GM19468 (cell line): ENCODE measurements at regions not wholly inside any gene's neighbourhood (a gene's known extent, or its start where the extent isn't known, plus 50 kb on each side); places are given as distances from the start of the nearest gene placed in this dataset.

ENCODE experiments used
- ATAC-seq: cut with Tn5 transposase; IDR thresholded peaks from one replicate; pipeline ENCODE4 v1.9.1; 2021; ENCODE audit warnings: mild to moderate bottlenecking, moderate library complexity, moderate number of reproducible peaks; ENCODE audit not compliant: unreplicated experiment; ENCODE audit errors: extremely low read depth

DNA sequence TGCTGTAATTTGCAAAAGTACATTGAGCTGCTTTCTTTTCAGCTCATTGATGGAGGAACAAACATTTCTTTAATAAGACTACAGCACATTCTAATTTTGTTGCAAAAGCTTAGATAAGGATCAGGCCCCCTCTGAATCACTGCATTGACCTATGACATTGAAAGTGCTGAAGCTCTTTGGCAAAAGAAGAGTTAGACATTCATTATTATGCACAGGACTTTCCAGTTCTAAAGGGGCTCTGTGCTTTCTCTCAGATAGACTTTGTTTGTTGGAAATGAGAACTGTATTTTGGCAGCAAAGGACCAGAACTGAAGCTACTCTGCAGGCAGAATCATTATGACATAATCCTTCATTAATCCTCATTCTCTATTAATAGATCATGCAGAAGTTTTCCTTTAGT lies 252.9 kb upstream of the SOX2 start:
- no peak for ATAC-seq

DNA sequence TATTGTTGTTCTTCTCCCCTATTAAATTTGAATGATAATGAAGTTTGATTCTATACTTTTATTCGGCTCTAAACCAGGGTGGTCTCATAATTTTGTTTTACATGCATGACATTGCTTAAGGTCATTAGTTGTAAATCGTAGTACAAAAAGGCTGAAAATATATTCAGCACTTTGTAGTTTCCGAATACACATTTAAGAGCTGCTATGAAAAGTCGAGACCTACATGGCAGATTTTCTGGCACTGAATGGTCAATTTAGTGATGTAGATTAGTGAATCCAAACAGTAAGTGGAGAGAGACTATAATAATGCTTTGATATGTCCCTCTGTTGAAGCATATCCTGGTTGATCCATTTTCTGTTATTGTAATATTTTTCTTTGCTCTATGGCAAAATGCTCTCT lies 254.0 kb upstream of the SOX2 start:
- no peak for ATAC-seq

GRCh38 chr3:181457190-181457589 lies 254.5 kb upstream of the SOX2 start:
- no peak for ATAC-seq

- no peak for ATAC-seq
Measured at GRCh38 chr3:181455276-181455675, 256.4 kb upstream of the SOX2 start.

DNA sequence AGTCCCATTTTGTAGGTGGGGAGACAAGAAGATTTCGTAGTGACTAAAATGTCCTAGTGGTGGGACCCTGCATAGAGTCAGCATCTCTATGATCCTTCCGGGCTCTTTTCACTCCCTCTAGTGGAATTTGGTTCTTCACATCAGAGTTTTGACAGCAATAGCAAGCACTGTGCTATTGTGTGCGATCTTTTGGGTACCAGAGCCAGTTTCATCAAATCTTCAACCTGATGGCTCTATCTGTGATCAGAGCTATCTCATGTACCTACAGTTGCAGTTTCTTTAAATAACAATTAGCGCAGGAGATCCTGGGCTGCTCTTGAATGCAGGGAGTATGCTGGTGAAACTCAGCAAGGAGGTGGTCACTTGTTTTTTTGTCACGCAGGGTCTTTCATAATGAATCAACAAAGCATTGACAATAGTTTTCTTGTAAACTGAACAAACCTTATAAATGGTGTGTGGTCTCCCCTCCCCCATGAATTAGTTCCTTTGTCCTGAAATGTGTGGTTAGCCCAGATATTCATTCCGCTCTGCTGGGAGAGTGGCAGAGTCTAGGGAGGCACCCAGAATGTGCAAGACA lies 257.2 kb upstream of the SOX2 start:
- ATAC-seq = no peak

GRCh38 chr3:181446741-181447140 lies 265.0 kb upstream of the SOX2 start:
- no peak for ATAC-seq

- no peak for ATAC-seq
Measured at GRCh38 chr3:181442066-181442465, 269.7 kb upstream of the SOX2 start.

DNA sequence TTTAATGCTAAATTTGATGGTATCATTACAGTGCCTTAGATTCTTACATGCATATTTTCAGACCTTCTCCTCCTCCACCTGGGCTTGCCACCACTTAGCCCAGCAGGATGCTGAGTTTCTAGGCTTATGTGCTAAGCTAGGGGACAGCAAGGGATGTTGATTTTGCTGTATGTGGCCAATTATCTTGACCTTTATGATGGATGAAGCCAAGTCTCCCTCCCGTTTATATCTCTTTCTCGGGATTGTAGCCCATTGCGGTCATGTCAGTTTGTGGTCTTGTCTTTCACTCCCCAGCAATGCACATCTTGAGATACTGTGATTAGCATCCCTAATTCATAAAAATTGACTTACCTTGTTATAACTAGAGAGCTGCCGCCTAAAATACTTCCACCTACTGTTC lies 278.7 kb upstream of the SOX2 start:
- ATAC-seq = no peak

DNA sequence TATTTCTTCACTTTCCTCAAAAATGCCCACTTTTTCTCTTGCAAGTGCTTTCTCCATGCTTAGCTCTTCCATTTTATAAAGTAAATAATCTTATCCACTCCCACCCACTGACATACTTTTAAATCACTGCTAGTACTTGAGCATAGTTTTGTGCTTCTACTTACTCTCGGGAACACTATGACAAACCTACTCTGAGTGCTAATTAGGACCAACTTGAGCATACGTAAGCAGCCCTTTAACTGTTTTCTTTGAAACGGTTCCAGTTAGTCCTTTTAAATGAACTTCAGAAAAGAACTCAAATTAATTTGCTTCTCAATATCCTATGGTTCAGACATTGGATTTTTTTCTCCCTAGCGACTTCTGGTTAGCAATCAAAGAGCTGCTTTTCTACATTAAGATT lies 280.0 kb upstream of the SOX2 start:
- ATAC-seq = no peak

DNA sequence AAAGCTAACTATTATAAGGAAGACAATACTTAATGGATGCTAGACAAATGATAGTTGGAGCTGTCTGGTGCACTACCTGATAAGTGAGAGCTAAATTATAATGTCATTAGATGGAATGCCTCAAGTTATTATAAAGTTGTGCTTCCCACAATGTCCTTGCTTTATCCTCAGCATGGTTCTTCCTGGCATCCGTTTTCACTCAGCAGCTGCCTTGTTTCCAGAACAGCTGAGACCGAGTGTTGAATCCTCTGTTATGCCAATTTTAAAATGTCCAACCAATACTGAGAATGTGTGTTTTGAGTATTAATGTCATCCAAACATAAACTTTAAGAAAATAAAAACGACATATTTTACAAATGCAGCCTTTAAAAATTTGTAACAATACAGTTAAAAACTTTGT lies 286.7 kb upstream of the SOX2 start:
- no peak for ATAC-seq

GRCh38 chr3:181418233-181418632 lies 293.5 kb upstream of the SOX2 start:
- no peak for ATAC-seq

GRCh38 chr3:181417748-181418147 lies 294.0 kb upstream of the SOX2 start:
- no peak for ATAC-seq

DNA sequence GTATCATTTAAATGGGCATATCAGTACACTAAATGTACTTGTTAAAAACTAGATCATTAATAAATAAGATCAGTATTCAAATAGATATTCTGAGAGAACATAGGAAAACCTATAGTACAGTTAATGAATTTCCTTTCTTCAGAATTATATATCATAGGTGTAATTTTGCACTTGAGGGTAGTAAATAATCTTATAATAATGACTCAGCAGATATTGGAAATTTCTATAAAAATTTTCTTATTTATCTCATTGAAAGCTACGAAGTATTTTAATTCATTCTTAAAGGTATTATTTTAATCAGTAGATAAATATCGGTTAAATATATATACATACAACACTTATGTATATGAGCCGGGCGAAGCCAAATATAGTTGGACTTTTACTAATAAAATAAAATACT lies 300.9 kb upstream of the SOX2 start:
- ATAC-seq = no peak

DNA sequence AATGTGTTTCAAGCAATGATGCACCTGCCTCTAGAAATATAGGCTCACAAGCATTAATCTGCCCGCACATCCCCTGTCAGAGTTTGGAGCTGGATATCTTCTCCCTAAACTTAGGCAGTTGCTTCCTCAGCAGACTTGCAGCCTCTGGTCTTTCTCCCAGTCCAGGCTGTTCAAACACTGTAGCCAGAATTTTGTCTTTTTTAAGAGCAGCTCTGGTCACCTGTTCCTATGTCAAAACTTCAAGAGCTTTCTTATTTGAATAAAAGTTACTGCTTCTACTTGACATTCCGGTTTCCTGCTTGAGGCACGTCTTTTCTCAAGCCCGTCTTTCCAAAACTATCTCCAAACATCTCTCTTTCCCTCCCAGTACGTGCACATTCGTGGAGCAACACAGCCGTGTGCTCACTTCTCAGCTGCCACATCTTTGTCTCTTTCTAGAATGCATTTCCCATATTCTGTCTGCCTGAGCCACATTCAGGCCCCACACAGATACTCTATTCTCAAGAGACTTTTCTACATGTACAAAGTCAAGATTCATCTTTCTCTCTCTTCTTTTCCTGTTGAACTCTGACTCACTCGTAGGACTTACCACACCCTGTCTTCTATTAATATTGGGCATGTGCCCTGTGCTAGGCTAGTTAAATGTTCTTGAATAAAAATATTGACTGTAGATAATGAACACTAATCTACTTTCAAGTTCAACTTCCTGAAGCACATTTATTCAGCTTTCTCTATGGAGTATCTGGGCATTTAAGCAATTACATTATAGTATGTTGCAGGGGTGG lies 307.7 kb upstream of the SOX2 start:
- no peak for ATAC-seq

GRCh38 chr3:181402347-181402746 lies 309.4 kb upstream of the SOX2 start:
- no peak for ATAC-seq

DNA sequence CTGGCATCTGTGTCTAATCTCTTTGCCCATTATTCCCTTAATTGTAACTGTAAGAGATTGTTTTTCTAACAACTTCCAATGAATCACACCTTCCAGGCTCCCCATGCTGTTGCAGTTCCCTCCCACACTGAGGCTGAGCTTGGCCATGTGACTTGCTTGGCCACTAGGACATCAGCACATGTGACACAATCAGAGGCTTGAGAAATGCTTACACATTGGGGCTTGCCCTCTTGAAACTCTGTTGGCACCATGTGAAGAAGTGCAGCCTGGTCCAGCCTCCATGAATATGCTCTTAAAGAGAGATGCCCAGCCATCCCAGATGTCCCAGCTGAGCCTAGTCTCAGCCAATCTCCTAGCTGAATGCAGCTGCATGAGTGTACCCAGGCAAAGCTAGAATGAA lies 326.8 kb upstream of the SOX2 start:
- no peak for ATAC-seq

DNA sequence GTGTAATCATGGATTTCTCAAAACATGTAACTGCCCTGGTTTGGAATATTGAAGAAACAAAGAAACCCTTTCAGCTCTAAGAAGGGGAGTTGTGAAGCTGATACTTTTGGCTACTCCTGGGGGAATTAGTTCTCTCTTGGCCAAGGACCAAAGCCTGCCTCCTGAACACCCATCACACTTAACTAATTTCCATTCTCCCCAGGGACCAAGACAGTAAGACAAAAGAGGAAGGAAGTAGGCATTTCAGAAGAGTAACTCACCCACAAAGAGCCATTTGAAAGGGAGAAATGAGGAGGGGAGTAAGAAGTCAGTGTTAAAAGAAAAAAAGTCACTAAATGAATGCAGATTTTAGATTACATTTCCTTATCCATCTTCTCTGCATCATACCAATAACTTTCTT lies 328.0 kb upstream of the SOX2 start:
- no peak for ATAC-seq

- no peak for ATAC-seq
Measured at GRCh38 chr3:181383201-181383600, 328.5 kb upstream of the SOX2 start.

DNA sequence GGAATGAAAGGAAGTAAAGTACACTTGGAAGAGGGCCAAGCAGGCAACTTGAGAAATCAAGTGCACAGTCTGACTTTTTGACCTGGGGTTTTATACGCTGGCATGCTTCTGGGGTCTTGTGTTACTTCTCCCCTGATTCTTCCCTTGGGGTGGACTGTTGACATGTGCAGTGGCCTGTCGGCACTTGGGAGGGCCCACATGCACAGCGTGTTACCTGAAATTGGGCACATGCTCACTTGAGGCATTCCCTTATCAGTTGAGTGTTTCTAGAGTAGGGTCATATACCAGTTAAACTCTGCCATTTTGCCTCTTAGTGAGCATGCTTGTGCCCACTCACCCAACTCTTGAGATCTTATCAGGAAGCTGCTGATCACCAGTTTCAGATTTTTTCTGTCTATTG lies 329.1 kb upstream of the SOX2 start:
- ATAC-seq = no peak

DNA sequence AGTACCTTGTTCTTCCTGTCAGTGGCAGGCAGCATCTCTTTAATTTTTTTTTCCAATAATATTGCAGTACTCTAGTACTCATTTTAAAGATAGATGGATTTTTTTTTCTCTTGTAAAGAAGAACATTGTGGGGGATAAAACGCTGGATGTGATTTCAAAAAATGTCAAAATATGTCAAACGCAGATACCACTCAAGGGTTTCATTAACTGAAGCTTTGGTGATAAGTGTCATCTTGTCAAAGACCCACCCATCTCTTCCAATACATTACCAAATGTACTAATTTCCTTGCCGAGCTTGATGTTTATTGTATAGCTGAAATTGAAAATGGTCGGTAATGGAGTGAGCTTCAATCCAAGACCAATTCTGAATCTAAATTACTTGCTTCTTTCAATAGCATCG lies 332.4 kb upstream of the SOX2 start:
- ATAC-seq = no peak

- ATAC-seq = no peak
Measured at GRCh38 chr3:181369637-181370036, 342.1 kb upstream of the SOX2 start.

DNA sequence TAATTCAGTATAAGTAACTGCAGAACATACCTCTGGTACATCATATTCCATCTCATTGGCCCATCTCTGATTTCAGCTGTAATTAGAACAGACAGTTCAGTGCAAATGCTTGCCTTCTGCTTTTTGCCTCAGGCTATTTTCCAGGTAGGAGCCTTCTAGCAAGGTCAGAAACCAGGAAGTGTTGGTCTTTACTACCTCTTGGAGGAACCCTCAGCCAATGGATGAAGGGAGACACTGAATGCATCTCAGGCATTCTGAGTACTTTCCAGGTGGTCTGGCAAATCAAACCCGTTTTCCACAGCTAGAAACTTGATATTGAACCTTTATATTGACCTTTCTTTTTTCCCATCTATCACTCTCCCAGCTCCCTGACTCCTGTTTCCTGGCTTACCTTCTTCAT lies 348.5 kb upstream of the SOX2 start:
- no peak for ATAC-seq
